Smooth muscle cell (in vitro differentiated cells): ENCODE measurements at regions not wholly inside any gene's neighbourhood (a gene's known extent, or its start where the extent isn't known, plus 50 kb on each side); places are given as distances from the start of the nearest gene placed in this dataset.
A peak's percentile ranks its signal among the peaks of the same experiment; 100 is the strongest.

Experiments used
- DNase-seq: peaks from one replicate; lab custom pipeline; 2025; ENCODE audit not compliant: unreplicated experiment; lab: John Stamatoyannopoulos, UW
- H2AFZ ChIP-seq: fragments of 200-600 bp; sonication (generic); 2 replicates; pipeline ENCODE4 v1.6.0; 2016; ENCODE audit warnings: antibody characterized with exemption, low read depth, mild to moderate bottlenecking
- H3F3A ChIP-seq: fragments of 200-600 bp; sonication (generic); 2 replicates; pipeline ENCODE4 v1.6.0; 2017; ENCODE audit warnings: antibody characterized with exemption, low read depth
- H3K27ac ChIP-seq: fragments of 200-600 bp; sonication (generic); 2 replicates; pipeline ENCODE4 v1.5.1; 2016; ENCODE audit warnings: low read depth, mild to moderate bottlenecking
- H3K27me3 ChIP-seq: fragments of 200-600 bp; sonication (generic); 2 replicates; pipeline ENCODE4 v1.6.1; 2016; ENCODE audit warnings: low read depth, mild to moderate bottlenecking
- H3K36me3 ChIP-seq: fragments of 200-600 bp; sonication (generic); 2 replicates; pipeline ENCODE4 v1.5.1; 2016; ENCODE audit warnings: low read depth
- H3K4me1 ChIP-seq: fragments of 200-600 bp; sonication (generic); 2 replicates; pipeline ENCODE4 v1.5.1; 2016; ENCODE audit warnings: low read depth
- H3K4me2 ChIP-seq: fragments of 200-600 bp; sonication (generic); 2 replicates; pipeline ENCODE4 v1.6.0; 2016; ENCODE audit warnings: mild to moderate bottlenecking
- H3K4me3 ChIP-seq: fragments of 200-600 bp; sonication (generic); 2 replicates; pipeline ENCODE4 v1.5.1; 2016; ENCODE audit warnings: mild to moderate bottlenecking
- H3K79me2 ChIP-seq: fragments of 200-600 bp; sonication (generic); 2 replicates; pipeline ENCODE4 v1.6.0; 2016; ENCODE audit warnings: low read depth, mild to moderate bottlenecking
- H3K9ac ChIP-seq: fragments of 200-600 bp; sonication (generic); 2 replicates; pipeline ENCODE4 v1.6.0; 2016; ENCODE audit warnings: low read depth
- H3K9me3 ChIP-seq: fragments of 200-600 bp; sonication (generic); replicated peaks from 2 replicates; pipeline ENCODE4 v1.5.1; 2016; ENCODE audit warnings: low read depth
- H4K20me1 ChIP-seq: fragments of 200-600 bp; sonication (generic); 2 replicates; pipeline ENCODE4 v1.6.0; 2016; ENCODE audit warnings: low read depth
- WGBS: methylation state at CpG from one replicate; pipeline ENCODE4 v1.1.7; 2016; ENCODE audit warnings: low lambda C conversion rate; 5-methylcytosine and 5-hydroxymethylcytosine counted together
- TF ChIP-seq, protein P1 (sequence below): fragments of 200-600 bp; sonication (generic); IDR thresholded peaks from 2 replicates; pipeline ENCODE4 v1.5.1; 2017; ENCODE audit warnings: borderline replicate concordance, mild to moderate bottlenecking, antibody characterized with exemption; ENCODE audit not compliant: insufficient read depth, poor library complexity, severe bottlenecking

DNA sequence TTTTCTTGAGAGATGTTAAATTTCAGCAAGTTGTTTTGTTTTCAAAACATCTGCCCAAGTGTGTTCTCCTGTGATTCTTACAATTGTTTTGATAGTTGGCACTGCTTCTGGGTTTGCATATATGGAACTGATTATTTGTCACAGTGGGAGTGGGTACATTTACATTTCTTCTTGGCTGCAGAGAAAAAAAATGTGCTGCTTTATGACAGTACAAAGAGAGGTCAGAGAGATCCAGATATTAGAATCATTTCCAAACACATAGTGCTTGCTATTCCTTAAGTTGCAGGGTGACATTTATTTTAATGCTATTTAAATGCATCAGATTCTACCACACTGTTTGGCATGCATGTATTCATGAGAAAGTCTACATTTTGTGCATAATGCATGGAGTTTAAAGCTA lies 303.5 kb upstream of the MDGA2 start:
- H2AFZ ChIP-seq = no peak overlapping the region
- no peak overlapping the region for H3K4me3 ChIP-seq
- no peaks in the 10 kb centered on the region for H3F3A ChIP-seq
- H3K36me3 ChIP-seq = no peaks in the 10 kb centered on the region
- H4K20me1 ChIP-seq = no peaks in the 10 kb centered on the region
- no peak overlapping the region for H3K9ac ChIP-seq
- no peaks in the 10 kb centered on the region for H3K9me3 ChIP-seq
- TF ChIP-seq, protein P1, sequence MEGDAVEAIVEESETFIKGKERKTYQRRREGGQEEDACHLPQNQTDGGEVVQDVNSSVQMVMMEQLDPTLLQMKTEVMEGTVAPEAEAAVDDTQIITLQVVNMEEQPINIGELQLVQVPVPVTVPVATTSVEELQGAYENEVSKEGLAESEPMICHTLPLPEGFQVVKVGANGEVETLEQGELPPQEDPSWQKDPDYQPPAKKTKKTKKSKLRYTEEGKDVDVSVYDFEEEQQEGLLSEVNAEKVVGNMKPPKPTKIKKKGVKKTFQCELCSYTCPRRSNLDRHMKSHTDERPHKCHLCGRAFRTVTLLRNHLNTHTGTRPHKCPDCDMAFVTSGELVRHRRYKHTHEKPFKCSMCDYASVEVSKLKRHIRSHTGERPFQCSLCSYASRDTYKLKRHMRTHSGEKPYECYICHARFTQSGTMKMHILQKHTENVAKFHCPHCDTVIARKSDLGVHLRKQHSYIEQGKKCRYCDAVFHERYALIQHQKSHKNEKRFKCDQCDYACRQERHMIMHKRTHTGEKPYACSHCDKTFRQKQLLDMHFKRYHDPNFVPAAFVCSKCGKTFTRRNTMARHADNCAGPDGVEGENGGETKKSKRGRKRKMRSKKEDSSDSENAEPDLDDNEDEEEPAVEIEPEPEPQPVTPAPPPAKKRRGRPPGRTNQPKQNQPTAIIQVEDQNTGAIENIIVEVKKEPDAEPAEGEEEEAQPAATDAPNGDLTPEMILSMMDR = no peak
- no peaks in the 10 kb centered on the region for H3K27me3 ChIP-seq
- H3K4me1 ChIP-seq = no peaks in the 10 kb centered on the region
- no peak overlapping the region for H3K4me2 ChIP-seq
- no peak overlapping the region for H3K27ac ChIP-seq
- H3K79me2 ChIP-seq = no peaks in the 10 kb centered on the region
- DNase-seq = no peak

DNA sequence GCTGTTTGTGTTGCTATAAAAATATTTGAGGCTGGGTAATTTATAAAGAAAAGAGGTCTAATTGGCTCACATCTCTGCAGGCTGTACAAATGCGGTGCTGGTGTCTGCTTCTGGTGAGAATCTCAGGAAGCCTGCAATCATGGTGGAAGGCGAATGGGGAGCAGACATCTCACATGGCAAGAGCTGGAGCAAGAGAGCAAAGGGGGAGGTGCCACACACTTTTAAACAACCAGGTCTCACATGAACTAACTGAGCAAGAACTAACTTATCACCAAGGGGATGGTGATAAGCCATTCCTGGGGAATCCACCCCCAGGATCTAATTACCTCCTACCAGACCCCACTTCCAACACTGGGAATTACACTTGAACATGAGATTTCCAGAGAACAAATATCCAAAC lies 300.7 kb upstream of the MDGA2 start:
- Histone ChIP-seq H3K9ac (no peak overlapping the region), H3K4me1 (no peaks in the 10 kb centered on the region), H3K27me3 (no peaks in the 10 kb centered on the region), H3K4me3 (no peak overlapping the region), H3K9me3 (no peaks in the 10 kb centered on the region), H3K36me3 (no peaks in the 10 kb centered on the region), H3K4me2 (no peak overlapping the region), H3K79me2 (no peaks in the 10 kb centered on the region), H3F3A (no peaks in the 10 kb centered on the region), H2AFZ (no peak overlapping the region), H3K27ac (no peak overlapping the region), H4K20me1 (no peaks in the 10 kb centered on the region)
- DNase-seq = no peak
- WGBS = 91% methylated on average over 2 of the region's 2 CpGs
- TF ChIP-seq, protein P1 = no peak

DNA sequence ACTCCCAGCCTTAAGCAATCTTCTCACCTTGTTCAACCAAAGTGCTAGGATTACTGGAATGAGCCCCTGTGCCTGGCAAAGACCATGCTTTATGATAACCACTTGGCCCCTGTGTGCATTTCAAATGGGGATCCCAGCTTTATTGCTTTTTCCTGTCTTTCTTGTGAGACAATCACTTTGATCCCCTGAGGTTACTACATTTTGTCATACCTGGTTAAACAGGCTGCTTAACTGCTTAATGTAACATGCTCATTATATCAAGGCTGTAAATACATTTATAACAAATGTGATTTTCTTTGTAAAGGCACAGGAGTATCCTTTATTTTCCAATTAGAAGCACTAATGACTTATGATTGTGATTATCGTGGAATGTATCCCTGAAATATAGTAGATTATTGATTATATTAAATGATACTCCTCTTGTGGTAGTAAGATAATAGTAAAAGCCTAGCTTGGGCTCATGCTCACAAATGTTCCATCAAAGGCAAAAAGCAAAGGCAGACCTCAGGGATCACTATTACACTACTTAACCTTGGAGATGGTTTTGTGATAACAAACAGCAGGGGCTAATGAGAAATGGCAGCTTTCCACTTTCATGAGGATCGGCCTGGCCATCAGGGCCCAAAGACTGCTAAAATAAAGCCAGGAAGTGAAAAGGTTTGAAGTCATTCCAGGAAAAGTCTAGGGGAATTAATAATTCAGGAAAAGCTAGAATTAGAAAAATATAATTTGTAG lies 290.8 kb upstream of the MDGA2 start:
- no peaks in the 10 kb centered on the region for H3K9me3 ChIP-seq
- no peak for DNase-seq
- no peaks in the 10 kb centered on the region for H3K4me1 ChIP-seq
- H3K36me3 ChIP-seq = no peaks in the 10 kb centered on the region
- no peak overlapping the region for H3K4me3 ChIP-seq
- H2AFZ ChIP-seq = no peak overlapping the region
- WGBS = 69% methylated on average over 2 of the region's 2 CpGs
- no peaks in the 10 kb centered on the region for H3K79me2 ChIP-seq
- TF ChIP-seq, protein P1 = no peak
- no peaks in the 10 kb centered on the region for H3K27me3 ChIP-seq
- H3K9ac ChIP-seq = no peak overlapping the region
- no peak overlapping the region for H3K27ac ChIP-seq
- H4K20me1 ChIP-seq = no peaks in the 10 kb centered on the region
- no peaks in the 10 kb centered on the region for H3F3A ChIP-seq
- no peak overlapping the region for H3K4me2 ChIP-seq

DNA sequence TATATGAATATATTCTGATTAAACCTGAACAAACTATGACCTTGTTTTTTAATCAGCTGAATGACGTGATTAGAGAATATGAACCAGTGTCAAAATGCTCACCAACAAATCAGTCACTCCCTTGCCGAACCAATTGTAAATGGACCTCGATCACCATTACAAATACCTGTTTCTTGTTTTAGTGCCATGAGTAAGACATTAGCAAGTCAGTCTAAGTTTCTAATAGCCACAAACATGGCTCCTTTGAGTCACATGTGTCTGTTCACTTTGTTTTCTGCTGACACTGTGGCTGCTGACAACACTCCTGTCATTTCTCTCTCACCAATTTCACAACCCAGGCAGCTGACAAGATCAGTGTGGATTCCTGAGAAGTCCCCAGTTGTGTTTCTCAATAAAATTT lies 286.2 kb upstream of the MDGA2 start:
- Histone ChIP-seq H3K79me2 (no peaks in the 10 kb centered on the region), H3K9ac (no peak overlapping the region), H3F3A (no peaks in the 10 kb centered on the region), H3K36me3 (no peaks in the 10 kb centered on the region), H3K27me3 (no peaks in the 10 kb centered on the region), H2AFZ (peak overlapping the region; percentile 28), H3K4me3 (no peak overlapping the region), H3K4me2 (no peak overlapping the region), H4K20me1 (no peaks in the 10 kb centered on the region), H3K4me1 (peaks cover 5% of the 10 kb centered on the region), H3K27ac (no peak overlapping the region), H3K9me3 (no peaks in the 10 kb centered on the region)
- 86% methylated on average over 3 of the region's 3 CpGs for WGBS
- TF ChIP-seq, protein P1 = no peak
- DNase-seq = no peak
